GM23248 (cell line): ENCODE measurements at regions not wholly inside any gene's neighbourhood (a gene's known extent, or its start where the extent isn't known, plus 50 kb on each side); places are given as distances from the start of the nearest gene placed in this dataset.

Experiments used
- DNase-seq: peaks from one replicate; pipeline ENCODE4 v3.0.0-alpha.2; 2015
- H2AFZ ChIP-seq: fragments of 200-600 bp; sonication (generic); 2 replicates; pipeline ENCODE4 v1.6.1; 2016; ENCODE audit warnings: antibody characterized with exemption
- H3F3A ChIP-seq: fragments of 200-600 bp; sonication (generic); 2 replicates; pipeline ENCODE4 v1.6.1; 2016; ENCODE audit warnings: mild to moderate bottlenecking, antibody characterized with exemption, mixed run types; ENCODE audit not compliant: insufficient read depth
- H3K27ac ChIP-seq: fragments of 200-600 bp; sonication (generic); 2 replicates; pipeline ENCODE4 v1.5.1; 2016; ENCODE audit warnings: mild to moderate bottlenecking
- H3K27me3 ChIP-seq: fragments of 200-600 bp; sonication (generic); replicated peaks from 2 replicates; pipeline ENCODE4 v1.6.1; 2016; ENCODE audit warnings: mild to moderate bottlenecking; ENCODE audit not compliant: insufficient read depth
- H3K36me3 ChIP-seq: fragments of 200-600 bp; sonication (generic); 2 replicates; pipeline ENCODE4 v1.6.1; 2016; ENCODE audit warnings: low read depth, mild to moderate bottlenecking
- H3K4me1 ChIP-seq: fragments of 200-600 bp; sonication (generic); 2 replicates; pipeline ENCODE4 v1.6.1; 2016; ENCODE audit warnings: mild to moderate bottlenecking; ENCODE audit not compliant: insufficient read depth
- H3K4me2 ChIP-seq: fragments of 200-600 bp; sonication (generic); one replicate; pipeline ENCODE4 v1.6.1; 2016; ENCODE audit warnings: mild to moderate bottlenecking; ENCODE audit not compliant: unreplicated experiment
- H3K4me3 ChIP-seq: fragments of 200-600 bp; sonication (generic); 2 replicates; pipeline ENCODE4 v1.5.1; 2016; ENCODE audit warnings: mild to moderate bottlenecking
- H3K79me2 ChIP-seq: fragments of 200-600 bp; sonication (generic); 2 replicates; pipeline ENCODE4 v1.6.1; 2016; ENCODE audit warnings: mild to moderate bottlenecking; ENCODE audit not compliant: insufficient read depth
- H3K9ac ChIP-seq: fragments of 200-600 bp; sonication (generic); 2 replicates; pipeline ENCODE4 v1.6.1; 2016; ENCODE audit warnings: mild to moderate bottlenecking
- H3K9me2 ChIP-seq: fragments of 200-600 bp; sonication (generic); 2 replicates; pipeline ENCODE4 v1.6.1; 2016; ENCODE audit warnings: mixed run types, mild to moderate bottlenecking, moderate library complexity; ENCODE audit not compliant: insufficient read depth
- H3K9me3 ChIP-seq: fragments of 200-600 bp; sonication (generic); one replicate; pipeline ENCODE4 v1.6.1; 2017; ENCODE audit warnings: low read depth
- H4K20me1 ChIP-seq: fragments of 200-600 bp; sonication (generic); 2 replicates; pipeline ENCODE4 v1.6.0; 2016; ENCODE audit not compliant: insufficient read depth
- EZH2 ChIP-seq: fragments of 200-600 bp; sonication (generic); IDR thresholded peaks from 2 replicates; pipeline ENCODE4 v1.6.1; 2018; ENCODE audit warnings: antibody characterized with exemption, mild to moderate bottlenecking; ENCODE audit not compliant: insufficient read depth, poor library complexity, severe bottlenecking
- EZH2phosphoT487 ChIP-seq: fragments of 200-600 bp; sonication (generic); IDR thresholded peaks from 2 replicates; pipeline ENCODE4 v1.6.1; 2018; ENCODE audit warnings: antibody characterized with exemption, moderate library complexity, mild to moderate bottlenecking, low read depth; ENCODE audit not compliant: insufficient read depth
- WGBS, 2 experiments: methylation state at CpG; one replicate each; pipeline ENCODE4 v1.1.6; 2015 to 2017; ENCODE audit warnings: low lambda C conversion rate in 2 of 2, low coverage in 1 of 2; ENCODE audit errors: missing lambda C conversion rate in 2 of 2; 5-methylcytosine and 5-hydroxymethylcytosine counted together
- in situ Hi-C: fragments of 300-500 bp; cut with MboI; formaldehyde crosslinking; loops from 2 replicates; pipeline ENCODE4 v1.15.0; 2020

GRCh38 chr1:238501290-238501689, 610.6 kb upstream of the ZP4 start:
- H3K9me2 ChIP-seq = no peaks in the 10 kb centered on the region
- no peaks in the 10 kb centered on the region for H3K79me2 ChIP-seq
- WGBS, 2 experiments = 28 to 42% methylated on average over 3 of the region's 3 CpGs
- H2AFZ ChIP-seq = no peak overlapping the region
- no peaks in the 10 kb centered on the region for H3K4me1 ChIP-seq
- no peaks in the 10 kb centered on the region for H3K36me3 ChIP-seq
- no peaks in the 10 kb centered on the region for H4K20me1 ChIP-seq
- no peak for TF ChIP-seq EZH2
- no peaks in the 10 kb centered on the region for H3F3A ChIP-seq
- no peak overlapping the region for H3K9ac ChIP-seq
- H3K27ac ChIP-seq = no peak overlapping the region
- H3K9me3 ChIP-seq = no peaks in the 10 kb centered on the region
- in situ Hi-C loops = no loop called here
- no peak overlapping the region for H3K4me3 ChIP-seq
- no peak overlapping the region for H3K4me2 ChIP-seq
- no peak for DNase-seq
- no peaks in the 10 kb centered on the region for H3K27me3 ChIP-seq

- Histone ChIP-seq H3K4me2 (no peak overlapping the region), H4K20me1 (no peaks in the 10 kb centered on the region), H2AFZ (no peak overlapping the region), H3K4me3 (no peak overlapping the region), H3F3A (no peaks in the 10 kb centered on the region), H3K27ac (no peak overlapping the region), H3K4me1 (no peaks in the 10 kb centered on the region), H3K27me3 (no peaks in the 10 kb centered on the region), H3K9me2 (no peaks in the 10 kb centered on the region), H3K9me3 (no peaks in the 10 kb centered on the region), H3K79me2 (no peaks in the 10 kb centered on the region), H3K9ac (no peak overlapping the region), H3K36me3 (no peaks in the 10 kb centered on the region)
- no peak for TF ChIP-seq EZH2
- TF ChIP-seq EZH2phosphoT487 = no peak
- no peak for DNase-seq
- in situ Hi-C loops = no loop called here
- 45 to 48% methylated on average over 5 of the region's 5 CpGs for WGBS, 2 experiments
Observed at GRCh38 chr1:238499021-238499420, 608.3 kb upstream of the ZP4 start.

- in situ Hi-C loops = no loop called here
- no peaks in the 10 kb centered on the region; the same call in 1 of the 2 replicates for H3K4me1 ChIP-seq
- no peaks in the 10 kb centered on the region for H3K9me3 ChIP-seq
- DNase-seq = no peak
- no peaks in the 10 kb centered on the region for H3K9me2 ChIP-seq
- TF ChIP-seq EZH2phosphoT487 (no peak), EZH2 (no peak)
- no peak overlapping the region for H3K9ac ChIP-seq
- no peak overlapping the region for H3K4me2 ChIP-seq
- 40 to 43% methylated on average over 11 of the region's 11 CpGs for WGBS, 2 experiments
- no peak overlapping the region for H3K27ac ChIP-seq
- no peak overlapping the region for H3K4me3 ChIP-seq
- H3K27me3 ChIP-seq = no peaks in the 10 kb centered on the region
- H4K20me1 ChIP-seq = no peaks in the 10 kb centered on the region
- no peaks in the 10 kb centered on the region for H3F3A ChIP-seq
- H2AFZ ChIP-seq = no peak overlapping the region
- H3K36me3 ChIP-seq = no peaks in the 10 kb centered on the region
- H3K79me2 ChIP-seq = no peaks in the 10 kb centered on the region
Observed at GRCh38 chr1:238492271-238492670, 601.5 kb upstream of the ZP4 start.

GRCh38 chr1:238491265-238491664, 600.5 kb upstream of the ZP4 start:
- Histone ChIP-seq H3K4me1 (no peaks in the 10 kb centered on the region; the same call in 1 of the 2 replicates), H3K9me3 (no peaks in the 10 kb centered on the region), H2AFZ (no peak overlapping the region), H3K4me2 (no peak overlapping the region), H4K20me1 (no peaks in the 10 kb centered on the region), H3K4me3 (no peak overlapping the region), H3K36me3 (no peaks in the 10 kb centered on the region), H3K27me3 (no peaks in the 10 kb centered on the region), H3K9me2 (no peaks in the 10 kb centered on the region), H3K79me2 (no peaks in the 10 kb centered on the region), H3F3A (no peaks in the 10 kb centered on the region), H3K9ac (no peak overlapping the region), H3K27ac (no peak overlapping the region)
- DNase-seq = no peak
- 32 to 51% methylated on average over 11 to 12 of the region's 12 CpGs for WGBS, 2 experiments
- TF ChIP-seq EZH2 (no peak), EZH2phosphoT487 (no peak)
- in situ Hi-C loops = no loop called here

- Histone ChIP-seq H3K4me1 (no peaks in the 10 kb centered on the region; the same call in 1 of the 2 replicates), H3K9me3 (no peaks in the 10 kb centered on the region), H3K4me2 (no peak overlapping the region), H3K27me3 (no peaks in the 10 kb centered on the region), H3K36me3 (no peaks in the 10 kb centered on the region), H3F3A (no peaks in the 10 kb centered on the region), H3K9me2 (no peaks in the 10 kb centered on the region), H3K4me3 (no peak overlapping the region), H3K79me2 (no peaks in the 10 kb centered on the region), H3K9ac (no peak overlapping the region), H3K27ac (no peak overlapping the region), H4K20me1 (no peaks in the 10 kb centered on the region), H2AFZ (no peak overlapping the region)
- no peak for TF ChIP-seq EZH2
- no peak for TF ChIP-seq EZH2phosphoT487
- DNase-seq = no peak
- in situ Hi-C loops = no loop called here
- 10% methylated on average over 3 of the region's 3 CpGs for WGBS, 2 experiments
Observed at GRCh38 chr1:238489006-238489405, 598.3 kb upstream of the ZP4 start.
